Osteocyte (in vitro differentiated cells): ENCODE measurements at regions not wholly inside any gene's neighbourhood (a gene's known extent, or its start where the extent isn't known, plus 50 kb on each side); places are given as distances from the start of the nearest gene placed in this dataset.

Experiments used
- DNase-seq: peaks from one replicate; pipeline ENCODE4 v3.0.0; 2021; ENCODE audit warnings: mixed read lengths; ENCODE audit not compliant: unreplicated experiment; ENCODE audit errors: extremely low spot score
- H3K27ac Mint-ChIP-seq: one replicate; pipeline ENCODE4 v1.8.0; 2021; ENCODE audit warnings: mild to moderate bottlenecking, mixed read lengths; ENCODE audit not compliant: unreplicated experiment
- H3K27me3 Mint-ChIP-seq: one replicate; pipeline ENCODE4 v1.8.0; 2021; ENCODE audit warnings: mixed read lengths; ENCODE audit not compliant: unreplicated experiment
- H3K36me3 Mint-ChIP-seq: one replicate; pipeline ENCODE4 v1.8.0; 2021; ENCODE audit warnings: mixed read lengths; ENCODE audit not compliant: unreplicated experiment
- H3K4me1 Mint-ChIP-seq: one replicate; pipeline ENCODE4 v1.8.0; 2021; ENCODE audit warnings: mixed read lengths; ENCODE audit not compliant: unreplicated experiment
- H3K4me3 Mint-ChIP-seq: one replicate; pipeline ENCODE4 v1.8.0; 2021; ENCODE audit warnings: mild to moderate bottlenecking, moderate library complexity, mixed read lengths; ENCODE audit not compliant: unreplicated experiment
- H3K9me3 Mint-ChIP-seq: one replicate; pipeline ENCODE4 v1.8.0; 2021; ENCODE audit warnings: mixed read lengths; ENCODE audit not compliant: unreplicated experiment
- TF ChIP-seq, protein P1 (sequence below): fragments of 200-600 bp; sonication (generic); IDR thresholded peaks from 2 replicates; pipeline ENCODE4 v1.5.0; 2021; ENCODE audit warnings: antibody characterized with exemption, mild to moderate bottlenecking, moderate library complexity

DNA sequence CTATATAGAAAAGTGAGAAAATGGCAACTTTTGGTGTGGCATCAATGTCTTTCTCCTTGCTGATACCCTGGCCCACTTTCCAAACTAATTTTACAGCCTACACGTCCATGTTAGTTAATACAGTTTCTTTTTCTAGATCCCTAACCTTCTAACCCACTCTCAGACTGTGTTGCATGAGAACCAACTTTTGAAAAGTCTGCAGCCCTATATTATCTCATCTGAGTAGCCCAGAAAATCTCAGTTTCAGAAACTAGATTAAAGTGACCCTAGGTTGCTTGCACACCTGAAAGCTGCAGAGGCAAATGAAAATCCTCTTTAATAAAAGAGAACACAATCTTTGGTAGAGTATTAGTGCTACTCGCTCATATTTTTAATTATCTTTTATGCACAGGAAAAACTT, 371.6 kb upstream of the EMCN start:
- H3K36me3 Mint-ChIP-seq = no peaks in the 10 kb centered on the region
- H3K27me3 Mint-ChIP-seq = peaks cover 17% of the 10 kb centered on the region
- H3K27ac Mint-ChIP-seq = no peak overlapping the region
- no peak for DNase-seq
- TF ChIP-seq, protein P1, sequence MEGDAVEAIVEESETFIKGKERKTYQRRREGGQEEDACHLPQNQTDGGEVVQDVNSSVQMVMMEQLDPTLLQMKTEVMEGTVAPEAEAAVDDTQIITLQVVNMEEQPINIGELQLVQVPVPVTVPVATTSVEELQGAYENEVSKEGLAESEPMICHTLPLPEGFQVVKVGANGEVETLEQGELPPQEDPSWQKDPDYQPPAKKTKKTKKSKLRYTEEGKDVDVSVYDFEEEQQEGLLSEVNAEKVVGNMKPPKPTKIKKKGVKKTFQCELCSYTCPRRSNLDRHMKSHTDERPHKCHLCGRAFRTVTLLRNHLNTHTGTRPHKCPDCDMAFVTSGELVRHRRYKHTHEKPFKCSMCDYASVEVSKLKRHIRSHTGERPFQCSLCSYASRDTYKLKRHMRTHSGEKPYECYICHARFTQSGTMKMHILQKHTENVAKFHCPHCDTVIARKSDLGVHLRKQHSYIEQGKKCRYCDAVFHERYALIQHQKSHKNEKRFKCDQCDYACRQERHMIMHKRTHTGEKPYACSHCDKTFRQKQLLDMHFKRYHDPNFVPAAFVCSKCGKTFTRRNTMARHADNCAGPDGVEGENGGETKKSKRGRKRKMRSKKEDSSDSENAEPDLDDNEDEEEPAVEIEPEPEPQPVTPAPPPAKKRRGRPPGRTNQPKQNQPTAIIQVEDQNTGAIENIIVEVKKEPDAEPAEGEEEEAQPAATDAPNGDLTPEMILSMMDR = no peak
- no peaks in the 10 kb centered on the region for H3K4me1 Mint-ChIP-seq
- H3K9me3 Mint-ChIP-seq = peaks cover 35% of the 10 kb centered on the region
- no peak overlapping the region for H3K4me3 Mint-ChIP-seq

DNA sequence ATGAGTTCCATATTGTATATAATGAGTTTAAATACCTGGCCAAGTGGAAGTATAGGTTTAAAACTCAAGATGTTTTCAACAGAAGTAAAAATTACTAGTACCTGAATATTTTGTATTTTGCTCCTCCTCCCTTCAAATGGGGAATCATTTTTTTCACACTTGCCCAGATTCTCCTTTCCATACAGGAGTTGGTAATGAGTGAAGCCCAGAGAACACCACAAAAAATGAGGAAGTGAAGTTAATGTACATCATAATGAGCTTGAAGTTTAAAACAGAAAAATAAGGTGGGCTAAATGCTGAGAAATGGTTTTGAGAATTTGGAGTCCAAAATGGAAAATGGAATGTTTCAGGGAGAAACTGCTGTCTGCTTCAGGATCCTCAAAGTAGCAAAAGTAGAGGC, 364.8 kb upstream of the EMCN start:
- peaks cover 36% of the 10 kb centered on the region for H3K9me3 Mint-ChIP-seq
- peaks cover 28% of the 10 kb centered on the region for H3K27me3 Mint-ChIP-seq
- H3K4me1 Mint-ChIP-seq = no peaks in the 10 kb centered on the region
- no peaks in the 10 kb centered on the region for H3K36me3 Mint-ChIP-seq
- TF ChIP-seq, protein P1 = no peak
- no peak for DNase-seq
- no peak overlapping the region for H3K4me3 Mint-ChIP-seq
- no peak overlapping the region for H3K27ac Mint-ChIP-seq

DNA sequence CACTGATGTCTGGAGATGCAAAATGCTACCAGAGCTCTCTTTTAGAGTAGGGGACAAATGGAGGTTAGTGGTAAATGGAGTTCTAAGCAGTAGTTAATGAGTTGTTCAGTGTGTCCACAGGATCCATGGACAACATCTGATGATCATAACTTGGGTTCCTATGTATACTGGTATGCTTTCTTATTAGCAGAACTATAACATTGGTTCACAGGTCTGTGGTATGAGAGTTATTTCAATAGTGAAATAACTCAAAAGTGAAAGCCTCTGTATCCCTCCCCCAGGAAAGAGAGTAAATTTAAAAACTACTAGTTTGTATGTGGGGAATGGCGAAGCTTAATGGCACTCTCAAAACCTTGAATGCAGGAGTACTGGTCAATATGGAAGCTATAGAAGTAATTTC, 363.5 kb upstream of the EMCN start:
- TF ChIP-seq, protein P1 = no peak
- Mint-ChIP-seq H3K4me1 (no peaks in the 10 kb centered on the region), H3K9me3 (peaks cover 22% of the 10 kb centered on the region), H3K27ac (no peak overlapping the region), H3K36me3 (no peaks in the 10 kb centered on the region), H3K27me3 (peaks cover 23% of the 10 kb centered on the region), H3K4me3 (no peak overlapping the region)
- no peak for DNase-seq

DNA sequence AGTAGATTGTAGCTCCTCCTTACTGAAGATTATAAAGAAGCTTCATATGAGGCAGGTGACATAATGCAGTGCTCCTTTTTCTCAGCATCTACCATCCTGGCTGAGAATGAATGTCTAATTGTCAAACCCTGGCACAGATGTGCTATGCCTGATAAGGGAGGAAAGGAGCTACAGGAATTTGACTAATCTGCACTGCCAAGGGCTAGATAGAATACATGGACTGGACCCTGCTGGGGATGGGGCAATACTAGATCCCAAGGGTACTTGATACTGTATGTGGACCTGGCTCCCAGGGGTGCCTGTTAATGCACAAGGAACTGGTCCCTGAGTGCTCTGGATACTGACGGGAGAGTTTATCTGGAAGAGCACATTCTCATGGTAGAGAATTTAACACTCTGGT, 362.2 kb upstream of the EMCN start:
- DNase-seq = no peak
- TF ChIP-seq, protein P1 = no peak
- H3K27me3 Mint-ChIP-seq = peaks cover 23% of the 10 kb centered on the region
- no peak overlapping the region for H3K27ac Mint-ChIP-seq
- H3K9me3 Mint-ChIP-seq = peaks cover 15% of the 10 kb centered on the region
- no peaks in the 10 kb centered on the region for H3K4me1 Mint-ChIP-seq
- H3K36me3 Mint-ChIP-seq = no peaks in the 10 kb centered on the region
- no peak overlapping the region for H3K4me3 Mint-ChIP-seq

DNA sequence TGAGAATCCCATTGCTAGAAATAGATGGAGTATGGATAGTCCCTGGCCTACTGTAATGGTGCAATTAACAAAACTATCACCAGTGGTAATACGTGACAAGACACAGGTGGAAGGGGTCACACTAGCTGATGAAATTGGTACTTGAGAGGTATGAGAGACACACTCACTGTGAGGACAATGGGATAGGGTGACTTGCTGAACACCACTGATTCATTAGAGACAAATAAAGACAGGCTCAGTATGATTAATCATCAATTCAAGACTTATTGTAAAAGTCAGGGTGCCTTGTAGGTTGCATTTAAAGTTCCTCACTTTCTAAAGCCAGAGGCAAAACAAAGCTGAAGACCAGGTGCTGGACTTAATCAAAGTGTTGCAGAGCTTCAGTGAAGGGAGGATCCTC, 361.6 kb upstream of the EMCN start:
- Mint-ChIP-seq H3K4me1 (no peaks in the 10 kb centered on the region), H3K4me3 (no peak overlapping the region), H3K9me3 (peaks cover 9% of the 10 kb centered on the region), H3K36me3 (no peaks in the 10 kb centered on the region), H3K27me3 (peaks cover 20% of the 10 kb centered on the region), H3K27ac (no peak overlapping the region)
- no peak for DNase-seq
- TF ChIP-seq, protein P1 = no peak
